Endothelial cell (in vitro differentiated cells): ENCODE measurements at regions not wholly inside any gene's neighbourhood (a gene's known extent, or its start where the extent isn't known, plus 50 kb on each side); places are given as distances from the start of the nearest gene placed in this dataset.

Experiments
- DNase-seq: peaks from one replicate; pipeline ENCODE4 v3.0.0; 2021; ENCODE audit warnings: low spot score
- H3K27ac Mint-ChIP-seq: one replicate; pipeline ENCODE4 v1.8.0; 2021; ENCODE audit warnings: mixed read lengths, inconsistent platforms; ENCODE audit not compliant: unreplicated experiment
- H3K27me3 Mint-ChIP-seq: one replicate; pipeline ENCODE4 v1.8.0; 2021; ENCODE audit warnings: mild to moderate bottlenecking, moderate library complexity, mixed read lengths, inconsistent platforms; ENCODE audit not compliant: unreplicated experiment
- H3K36me3 Mint-ChIP-seq: one replicate; pipeline ENCODE4 v1.8.0; 2021; ENCODE audit warnings: mild to moderate bottlenecking, low read depth, mixed read lengths, inconsistent platforms; ENCODE audit not compliant: unreplicated experiment
- H3K4me1 Mint-ChIP-seq: one replicate; pipeline ENCODE4 v1.8.0; 2021; ENCODE audit warnings: mild to moderate bottlenecking, mixed read lengths, inconsistent platforms; ENCODE audit not compliant: unreplicated experiment
- H3K4me3 Mint-ChIP-seq: one replicate; pipeline ENCODE4 v1.8.0; 2021; ENCODE audit warnings: mild to moderate bottlenecking, mixed read lengths, inconsistent platforms; ENCODE audit not compliant: unreplicated experiment
- H3K9me3 Mint-ChIP-seq: one replicate; pipeline ENCODE4 v1.8.0; 2021; ENCODE audit warnings: mixed read lengths, inconsistent platforms; ENCODE audit not compliant: unreplicated experiment
- TF ChIP-seq, protein P1 (sequence below): fragments of 200-600 bp; sonication (generic); IDR thresholded peaks from one replicate; pipeline ENCODE4 v1.5.0; 2021; ENCODE audit warnings: antibody characterized with exemption; ENCODE audit not compliant: unreplicated experiment

DNA sequence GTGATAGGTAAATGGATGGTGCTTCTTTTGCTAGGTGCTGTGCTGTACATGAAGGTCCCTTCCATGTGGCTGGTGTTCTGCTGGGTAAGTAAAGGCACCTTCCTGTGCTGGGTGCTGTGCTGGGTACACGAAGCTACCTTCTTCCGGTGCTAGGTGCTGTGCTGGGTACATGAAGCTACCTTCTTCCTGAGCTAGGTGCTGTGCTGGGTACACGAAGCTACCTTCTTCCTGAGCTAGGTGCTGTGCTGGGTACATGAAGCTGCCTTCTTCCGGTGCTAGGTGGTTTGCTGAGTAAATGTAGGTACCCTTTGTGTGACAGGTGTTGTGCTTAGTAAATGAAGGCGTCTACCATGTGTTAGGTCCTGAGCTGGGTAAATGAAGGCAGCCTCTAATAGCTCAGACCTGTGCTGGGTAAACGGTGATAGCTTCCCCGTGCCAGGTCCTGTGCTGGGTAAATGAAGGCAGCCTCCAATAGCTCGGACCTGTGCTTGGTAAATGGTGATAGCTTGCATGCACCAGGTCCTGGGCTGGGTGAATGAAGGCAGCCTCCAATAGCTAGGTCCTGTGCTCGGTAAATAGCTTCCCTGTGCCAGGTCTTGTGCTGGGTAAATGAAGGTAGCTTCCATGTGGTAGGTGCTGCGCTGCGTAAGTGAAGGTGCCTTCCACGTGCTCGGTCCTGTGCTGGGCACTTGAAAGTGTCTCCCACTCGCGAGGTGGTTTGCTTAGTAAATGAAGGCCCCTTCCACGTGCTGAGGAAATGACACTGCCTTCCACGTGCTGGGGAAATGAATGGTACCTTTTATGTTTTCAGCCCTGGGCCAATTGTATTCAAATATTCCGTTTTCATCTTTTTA is 115.5 kb downstream of the ERMARD start:
- no peak for DNase-seq
- TF ChIP-seq, protein P1, sequence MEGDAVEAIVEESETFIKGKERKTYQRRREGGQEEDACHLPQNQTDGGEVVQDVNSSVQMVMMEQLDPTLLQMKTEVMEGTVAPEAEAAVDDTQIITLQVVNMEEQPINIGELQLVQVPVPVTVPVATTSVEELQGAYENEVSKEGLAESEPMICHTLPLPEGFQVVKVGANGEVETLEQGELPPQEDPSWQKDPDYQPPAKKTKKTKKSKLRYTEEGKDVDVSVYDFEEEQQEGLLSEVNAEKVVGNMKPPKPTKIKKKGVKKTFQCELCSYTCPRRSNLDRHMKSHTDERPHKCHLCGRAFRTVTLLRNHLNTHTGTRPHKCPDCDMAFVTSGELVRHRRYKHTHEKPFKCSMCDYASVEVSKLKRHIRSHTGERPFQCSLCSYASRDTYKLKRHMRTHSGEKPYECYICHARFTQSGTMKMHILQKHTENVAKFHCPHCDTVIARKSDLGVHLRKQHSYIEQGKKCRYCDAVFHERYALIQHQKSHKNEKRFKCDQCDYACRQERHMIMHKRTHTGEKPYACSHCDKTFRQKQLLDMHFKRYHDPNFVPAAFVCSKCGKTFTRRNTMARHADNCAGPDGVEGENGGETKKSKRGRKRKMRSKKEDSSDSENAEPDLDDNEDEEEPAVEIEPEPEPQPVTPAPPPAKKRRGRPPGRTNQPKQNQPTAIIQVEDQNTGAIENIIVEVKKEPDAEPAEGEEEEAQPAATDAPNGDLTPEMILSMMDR, result no peak

DNA sequence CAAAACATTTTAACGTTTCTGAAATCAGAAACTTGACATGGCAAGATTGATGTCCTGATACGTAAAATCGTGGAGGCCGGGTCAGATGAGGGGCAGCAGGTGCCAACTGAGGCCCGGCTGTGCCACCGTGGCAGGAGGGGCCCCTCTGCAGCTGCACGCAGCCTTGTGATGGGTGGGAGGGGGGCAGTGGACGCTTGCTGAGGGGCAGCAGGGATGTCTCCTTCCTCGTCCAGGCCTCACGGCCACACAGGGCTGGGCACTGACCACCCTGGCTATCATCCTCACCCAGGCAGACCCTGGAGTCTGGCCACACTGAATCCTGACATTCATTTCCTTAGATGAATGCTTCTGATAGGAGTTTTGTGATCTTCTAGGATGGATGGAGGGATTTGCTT is 114.7 kb downstream of the ERMARD start:
- H3K4me3 Mint-ChIP-seq, result no peak overlapping the region
- H3K4me1 Mint-ChIP-seq, result peaks cover 22% of the 10 kb centered on the region
- DNase-seq, result no peak
- H3K27ac Mint-ChIP-seq, result no peak overlapping the region
- H3K36me3 Mint-ChIP-seq, result peaks cover 9% of the 10 kb centered on the region
- H3K27me3 Mint-ChIP-seq, result peaks cover 5% of the 10 kb centered on the region
- TF ChIP-seq, protein P1, result no peak
- no peaks in the 10 kb centered on the region for H3K9me3 Mint-ChIP-seq

More for the DNA sequence above, 115.5 kb downstream of the ERMARD start:
- Mint-ChIP-seq H3K27me3 (peaks cover 5% of the 10 kb centered on the region), H3K4me1 (peaks cover 16% of the 10 kb centered on the region), H3K36me3 (peaks cover 9% of the 10 kb centered on the region), H3K4me3 (no peak overlapping the region), H3K27ac (no peak overlapping the region), H3K9me3 (no peaks in the 10 kb centered on the region)

DNA sequence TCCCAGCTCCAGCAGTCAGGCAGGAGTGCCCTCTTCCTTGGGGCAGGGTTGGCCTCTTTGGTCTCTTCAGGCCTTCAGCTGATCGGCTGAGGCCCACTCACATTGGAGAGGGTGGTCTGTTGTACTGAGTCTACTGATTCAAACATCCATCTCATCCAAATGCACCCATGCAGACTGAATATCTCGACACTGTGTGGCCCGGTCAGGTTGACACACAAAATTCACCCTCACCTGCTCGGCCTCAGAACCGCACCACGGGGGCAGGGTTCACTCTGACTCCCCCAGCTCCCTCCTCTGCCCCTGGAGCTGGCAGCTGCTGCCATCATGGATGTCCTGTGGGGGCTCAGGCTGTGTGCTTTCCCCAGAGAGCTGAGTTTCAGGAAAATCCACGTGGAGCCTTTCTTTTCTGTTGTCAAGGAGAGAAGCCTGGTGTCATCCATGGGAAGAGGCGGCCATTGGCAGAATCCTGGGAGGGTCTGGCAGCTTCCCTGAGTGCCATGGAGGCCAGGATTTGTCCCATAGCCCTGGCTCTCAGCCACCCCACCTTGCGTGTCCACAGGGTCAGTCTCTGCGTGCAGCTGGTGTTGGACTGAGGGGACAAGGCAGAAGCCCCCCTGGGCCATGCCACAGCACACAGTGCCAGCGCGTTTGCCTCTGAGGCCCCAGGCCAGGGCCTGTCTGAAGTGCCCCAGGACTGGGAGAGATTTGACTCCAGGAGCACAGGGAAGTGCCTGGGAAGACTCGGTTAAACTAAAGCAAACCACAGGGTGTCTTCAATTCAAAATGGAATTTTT is 114.1 kb downstream of the ERMARD start:
- TF ChIP-seq, protein P1, result no peak
- no peaks in the 10 kb centered on the region for H3K9me3 Mint-ChIP-seq
- H3K4me3 Mint-ChIP-seq, result no peak overlapping the region
- no peak for DNase-seq
- no peak overlapping the region for H3K27ac Mint-ChIP-seq
- peaks cover 12% of the 10 kb centered on the region for H3K36me3 Mint-ChIP-seq
- peaks cover 27% of the 10 kb centered on the region for H3K4me1 Mint-ChIP-seq
- H3K27me3 Mint-ChIP-seq, result peaks cover 7% of the 10 kb centered on the region

DNA sequence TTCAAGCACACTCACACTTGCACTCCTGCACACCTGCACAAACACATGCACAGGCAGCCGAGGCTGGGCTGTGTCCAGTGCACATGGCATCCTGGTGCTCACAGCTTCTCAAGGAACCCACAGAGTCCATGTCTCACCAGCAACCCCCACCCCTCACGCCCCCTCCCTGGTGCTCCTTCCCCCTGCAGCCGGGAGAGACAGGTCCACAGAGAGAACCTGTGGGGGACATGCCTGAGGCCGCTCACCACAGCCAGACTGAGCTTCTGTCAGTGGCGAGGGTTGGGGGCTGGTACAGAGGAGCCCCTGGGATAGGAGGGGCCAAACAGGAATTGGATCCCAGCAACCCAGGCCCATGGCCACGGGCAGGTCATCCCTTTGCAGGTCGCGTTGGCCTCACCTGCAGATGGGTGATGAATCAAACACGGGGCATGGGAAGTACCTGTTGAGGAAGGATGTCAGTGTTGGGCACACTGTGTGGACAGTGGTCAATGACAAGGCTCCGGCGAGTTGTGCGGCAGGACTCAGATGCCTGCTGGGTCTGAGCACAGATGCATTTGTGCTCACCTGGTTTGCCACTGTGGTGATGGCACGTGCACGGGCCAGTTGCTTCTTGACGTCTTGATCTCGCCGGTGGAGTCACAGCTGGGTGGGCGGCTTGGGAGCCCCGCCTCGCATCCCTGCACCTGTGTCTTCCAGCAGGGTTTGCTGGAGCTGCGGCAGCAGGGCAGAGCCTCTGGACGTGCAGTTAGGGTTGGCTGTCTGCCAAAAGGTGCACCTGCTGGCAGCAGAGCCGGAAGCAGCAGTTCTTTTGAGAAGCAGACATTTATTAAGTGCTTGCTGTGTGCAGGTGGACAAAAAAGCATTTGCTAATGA is 113.0 kb downstream of the ERMARD start:
- peaks cover 12% of the 10 kb centered on the region for H3K36me3 Mint-ChIP-seq
- no peak overlapping the region for H3K4me3 Mint-ChIP-seq
- peaks cover 30% of the 10 kb centered on the region for H3K4me1 Mint-ChIP-seq
- TF ChIP-seq, protein P1, result no peak
- H3K27ac Mint-ChIP-seq, result no peak overlapping the region
- H3K9me3 Mint-ChIP-seq, result no peaks in the 10 kb centered on the region
- no peak for DNase-seq
- H3K27me3 Mint-ChIP-seq, result peaks cover 7% of the 10 kb centered on the region
